ENCODE measurements at regions not wholly inside any gene's neighbourhood (a gene's known extent, or its start where the extent isn't known, plus 50 kb on each side); places are given as distances from the start of the nearest gene placed in this dataset.
A peak's percentile ranks its signal among the peaks of the same experiment; 100 is the strongest.

GRCh38 chr5:56314529-56314928, 81.4 kb upstream of the ANKRD55 start:
- H3K36me3 ChIP-seq (ENCODE audit: insufficient read depth, low read length): no peaks in the 10 kb centered on the region
- Mint-ChIP-seq H3K36me3 (peaks cover 0 to 1% (median 0%) of the 10 kb centered on the region in 3 donors), H3K4me3 (no peak overlapping the region), H3K9me3 (no peaks in the 10 kb centered on the region), H3K4me1 (peaks cover 0 to 7% (median 4%) of the 10 kb centered on the region in 3 donors), H3K27me3 (peaks cover 0 to 6% of the 10 kb centered on the region in 2 donors), H3K27ac (no peak overlapping the region)
- DNase-seq: no peak
- ChIA-PET CTCF (no interaction called here), POLR2A (no interaction called here)
- H3K9me3 ChIP-seq (ENCODE audit: low read length): no peaks in the 10 kb centered on the region
- no peaks in the 10 kb centered on the region for H3K27me3 ChIP-seq (ENCODE audit: insufficient read depth, low read length, poor library complexity, severe bottlenecking)
- no peak overlapping the region for H3K27ac ChIP-seq (ENCODE audit: low read depth, low read length)
- H3K4me1 ChIP-seq (ENCODE audit: insufficient read depth, low read length): peaks cover 10% of the 10 kb centered on the region
- no peak overlapping the region for H3K4me3 ChIP-seq (ENCODE audit: low read length)

- Mint-ChIP-seq H3K4me1 (peaks cover 0 to 7% (median 4%) of the 10 kb centered on the region in 3 donors), H3K27ac (no peak overlapping the region), H3K9me3 (peaks cover 0 to 2% (median 0%) of the 10 kb centered on the region in 5 donors), H3K4me3 (no peak overlapping the region), H3K27me3 (peaks cover 1 to 12% of the 10 kb centered on the region in 2 donors), H3K36me3 (peaks cover 0 to 1% (median 0%) of the 10 kb centered on the region in 3 donors)
- CTCF ChIA-PET: no interaction called here
- H3K27me3 ChIP-seq (ENCODE audit: insufficient read depth, low read length, poor library complexity, severe bottlenecking): no peaks in the 10 kb centered on the region
- peaks cover 10% of the 10 kb centered on the region for H3K4me1 ChIP-seq (ENCODE audit: insufficient read depth, low read length)
- H3K9me3 ChIP-seq (ENCODE audit: low read length): no peaks in the 10 kb centered on the region
- H3K27ac ChIP-seq (ENCODE audit: low read depth, low read length): no peak overlapping the region
- POLR2A ChIA-PET: no interaction called here
- H3K4me3 ChIP-seq (ENCODE audit: low read length): no peak overlapping the region
- H3K36me3 ChIP-seq (ENCODE audit: insufficient read depth, low read length): no peaks in the 10 kb centered on the region
- no peak for DNase-seq
Measured at GRCh38 chr5:56313596-56313995, 80.5 kb upstream of the ANKRD55 start.

GRCh38 chr5:56313004-56313531, 79.9 kb upstream of the ANKRD55 start:
- no peaks in the 10 kb centered on the region for H3K27me3 ChIP-seq (ENCODE audit: insufficient read depth, low read length, poor library complexity, severe bottlenecking)
- Mint-ChIP-seq H3K27me3 (peaks cover 1 to 12% of the 10 kb centered on the region in 2 donors), H3K9me3 (peaks cover 0 to 2% (median 0%) of the 10 kb centered on the region in 5 donors), H3K27ac (no peak overlapping the region), H3K36me3 (peaks cover 0 to 1% (median 0%) of the 10 kb centered on the region in 3 donors), H3K4me1 (peaks cover 0 to 7% (median 4%) of the 10 kb centered on the region in 3 donors), H3K4me3 (no peak overlapping the region)
- ChIA-PET CTCF (no interaction called here), POLR2A (no interaction called here)
- DNase-seq: no peak
- no peak overlapping the region for H3K27ac ChIP-seq (ENCODE audit: low read depth, low read length)
- H3K4me3 ChIP-seq (ENCODE audit: low read length): no peak overlapping the region
- H3K9me3 ChIP-seq (ENCODE audit: low read length): no peaks in the 10 kb centered on the region
- H3K36me3 ChIP-seq (ENCODE audit: insufficient read depth, low read length): no peaks in the 10 kb centered on the region
- H3K4me1 ChIP-seq (ENCODE audit: insufficient read depth, low read length): peaks cover 10% of the 10 kb centered on the region

- POLR2A ChIA-PET: no interaction called here
Measured at GRCh38 chr5:56311306-56311905, 78.3 kb upstream of the ANKRD55 start.

GRCh38 chr5:56310711-56311204, 77.6 kb upstream of the ANKRD55 start:
- DNase-seq: no peak
- ChIA-PET CTCF (no interaction called here), POLR2A (no interaction called here)
- H3K27ac Mint-ChIP-seq: no peak overlapping the region
- H3K27ac ChIP-seq (ENCODE audit: low read depth, low read length): no peak overlapping the region
- no peaks in the 10 kb centered on the region for H3K36me3 ChIP-seq (ENCODE audit: insufficient read depth, low read length)
- H3K27me3 ChIP-seq (ENCODE audit: insufficient read depth, low read length, poor library complexity, severe bottlenecking): no peaks in the 10 kb centered on the region
- H3K9me3 ChIP-seq (ENCODE audit: low read length): no peaks in the 10 kb centered on the region
- H3K4me1 Mint-ChIP-seq: no peaks in the 10 kb centered on the region
- peaks cover 0 to 4% (median 0%) of the 10 kb centered on the region in 5 donors for H3K9me3 Mint-ChIP-seq
- H3K4me1 ChIP-seq (ENCODE audit: insufficient read depth, low read length): peaks cover 1% of the 10 kb centered on the region
- H3K36me3 Mint-ChIP-seq: peaks cover 0 to 1% (median 0%) of the 10 kb centered on the region in 3 donors
- H3K27me3 Mint-ChIP-seq: peaks cover 1 to 12% of the 10 kb centered on the region in 2 donors
- no peak overlapping the region for H3K4me3 ChIP-seq (ENCODE audit: low read length)
- H3K4me3 Mint-ChIP-seq: no peak overlapping the region

More at GRCh38 chr5:56311306-56311905, 78.3 kb upstream of the ANKRD55 start:
- peaks cover 0 to 1% (median 0%) of the 10 kb centered on the region in 3 donors for H3K36me3 Mint-ChIP-seq
- H3K4me1 Mint-ChIP-seq: peaks cover 0 to under 1% (median 0%) of the 10 kb centered on the region in 3 donors
- H3K27me3 Mint-ChIP-seq: peaks cover 1 to 12% of the 10 kb centered on the region in 2 donors
- DNase-seq: no peak
- no peak overlapping the region for H3K4me3 ChIP-seq (ENCODE audit: low read length)
- no peak overlapping the region for H3K27ac ChIP-seq (ENCODE audit: low read depth, low read length)
- H3K9me3 Mint-ChIP-seq: peaks cover 0 to 2% (median 0%) of the 10 kb centered on the region in 5 donors
- H3K4me3 Mint-ChIP-seq: no peak overlapping the region
- H3K4me1 ChIP-seq (ENCODE audit: insufficient read depth, low read length): peaks cover 6% of the 10 kb centered on the region
- H3K27ac Mint-ChIP-seq: peak overlapping the region in 1 of 8 donors; percentile 88
- CTCF ChIA-PET: no interaction called here
- no peaks in the 10 kb centered on the region for H3K9me3 ChIP-seq (ENCODE audit: low read length)
- no peaks in the 10 kb centered on the region for H3K36me3 ChIP-seq (ENCODE audit: insufficient read depth, low read length)
- no peaks in the 10 kb centered on the region for H3K27me3 ChIP-seq (ENCODE audit: insufficient read depth, low read length, poor library complexity, severe bottlenecking)

GRCh38 chr5:56309262-56309826, 76.2 kb upstream of the ANKRD55 start:
- Mint-ChIP-seq H3K36me3 (peaks cover 0 to 1% (median 0%) of the 10 kb centered on the region in 3 donors), H3K4me1 (no peaks in the 10 kb centered on the region), H3K27me3 (peaks cover 1 to 12% of the 10 kb centered on the region in 2 donors), H3K27ac (no peak overlapping the region), H3K9me3 (peaks cover 0 to 4% (median 0%) of the 10 kb centered on the region in 5 donors), H3K4me3 (no peak overlapping the region)
- DNase-seq: no peak
- H3K4me3 ChIP-seq (ENCODE audit: low read length): no peak overlapping the region
- ChIA-PET POLR2A (no interaction called here), CTCF (no interaction called here)
- H3K9me3 ChIP-seq (ENCODE audit: low read length): no peaks in the 10 kb centered on the region
- no peaks in the 10 kb centered on the region for H3K36me3 ChIP-seq (ENCODE audit: insufficient read depth, low read length)
- H3K4me1 ChIP-seq (ENCODE audit: insufficient read depth, low read length): no peaks in the 10 kb centered on the region
- no peak overlapping the region for H3K27ac ChIP-seq (ENCODE audit: low read depth, low read length)
- no peaks in the 10 kb centered on the region for H3K27me3 ChIP-seq (ENCODE audit: insufficient read depth, low read length, poor library complexity, severe bottlenecking)

- ChIA-PET POLR2A (no interaction called here), CTCF (no interaction called here)
- no peak for DNase-seq
- no peak overlapping the region for H3K27ac ChIP-seq (ENCODE audit: low read depth, low read length)
- H3K4me3 Mint-ChIP-seq: no peak overlapping the region
- H3K9me3 ChIP-seq (ENCODE audit: low read length): no peaks in the 10 kb centered on the region
- no peaks in the 10 kb centered on the region for H3K27me3 ChIP-seq (ENCODE audit: insufficient read depth, low read length, poor library complexity, severe bottlenecking)
- H3K4me1 ChIP-seq (ENCODE audit: insufficient read depth, low read length): no peaks in the 10 kb centered on the region
- H3K27me3 Mint-ChIP-seq: peaks cover 1 to 12% of the 10 kb centered on the region in 2 donors
- H3K27ac Mint-ChIP-seq: no peak overlapping the region
- H3K4me1 Mint-ChIP-seq: no peaks in the 10 kb centered on the region
- peaks cover 0 to 1% (median 0%) of the 10 kb centered on the region in 3 donors for H3K36me3 Mint-ChIP-seq
- H3K36me3 ChIP-seq (ENCODE audit: insufficient read depth, low read length): no peaks in the 10 kb centered on the region
- no peak overlapping the region for H3K4me3 ChIP-seq (ENCODE audit: low read length)
- H3K9me3 Mint-ChIP-seq: peaks cover 0 to 4% (median 0%) of the 10 kb centered on the region in 5 donors
Measured at GRCh38 chr5:56307714-56308333, 74.7 kb upstream of the ANKRD55 start.
